Lower leg skin (tissue), 3 donors: ENCODE measurements at regions not wholly inside any gene's neighbourhood (a gene's known extent, or its start where the extent isn't known, plus 50 kb on each side); places are given as distances from the start of the nearest gene placed in this dataset.
"Not testable (repeated sequence)": the region's sequence is repeated elsewhere in the genome, so short reads cannot be mapped to it uniquely, and the experiment has no call there.

ENCODE experiments used
- DNase-seq, 2 donors: peaks; one replicate each; pipeline ENCODE4 v3.0.0-alpha.2; 2019; ENCODE audit warnings: low spot score in 2 of 2
- H3K4me3 ChIP-seq: fragments of 200-600 bp; sonication (generic); 2 replicates; pipeline ENCODE4 v1.5.1; 2017; ENCODE audit warnings: mild to moderate bottlenecking, low read depth; ENCODE audit not compliant: poor library complexity, severe bottlenecking
- WGBS, 2 donors: methylation state at CpG; one replicate each; pipeline ENCODE4 v1.1.5; 2018; 5-methylcytosine and 5-hydroxymethylcytosine counted together
- intact Hi-C: fragments of 100-400 bp; cut with DNase I; formaldehyde crosslinking; loops from one replicate; pipeline ENCODE4 v1.15.0; 2023; ENCODE audit warnings: low total_unique reads

DNA sequence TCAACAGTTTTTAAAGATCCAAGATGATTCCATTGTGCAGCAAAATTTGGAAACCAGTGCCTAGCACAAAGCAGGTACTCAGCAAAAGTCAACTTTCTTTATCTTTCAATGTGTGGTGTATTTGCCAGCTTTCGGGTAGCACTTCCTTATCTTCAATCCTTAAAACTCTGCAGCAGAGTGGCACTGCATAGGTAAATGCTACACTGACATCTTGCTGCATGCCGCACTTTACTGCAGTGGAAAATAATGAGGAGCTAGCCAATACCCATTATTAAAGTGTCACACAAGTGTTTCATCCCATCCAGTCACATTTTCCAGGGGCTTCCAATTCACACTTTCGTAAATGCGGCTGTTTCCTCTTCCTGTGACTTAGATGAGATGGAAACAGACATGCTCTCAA is 401.7 kb upstream of the SPATA31A3 start:
- intact Hi-C loops, DNase-seq, H3K4me3 ChIP-seq: not testable (repeated sequence)
- no CpG with 5 or more reads among the region's 4 CpGs for WGBS, 2 donors

GRCh38 chr9:67369664-67370063 is 377.3 kb upstream of the SPATA31A3 start:
- WGBS, 2 donors: no CpG with 5 or more reads among the region's 2 CpGs

GRCh38 chr9:67362325-67362724 is 370.0 kb upstream of the SPATA31A3 start:
- intact Hi-C loops, H3K4me3 ChIP-seq, DNase-seq: not testable (repeated sequence)
- no CpG with 5 or more reads among the region's 7 CpGs for WGBS, 2 donors

More at GRCh38 chr9:67369664-67370063, 377.3 kb upstream of the SPATA31A3 start:
- H3K4me3 ChIP-seq, DNase-seq, intact Hi-C loops: not testable (repeated sequence)

DNA sequence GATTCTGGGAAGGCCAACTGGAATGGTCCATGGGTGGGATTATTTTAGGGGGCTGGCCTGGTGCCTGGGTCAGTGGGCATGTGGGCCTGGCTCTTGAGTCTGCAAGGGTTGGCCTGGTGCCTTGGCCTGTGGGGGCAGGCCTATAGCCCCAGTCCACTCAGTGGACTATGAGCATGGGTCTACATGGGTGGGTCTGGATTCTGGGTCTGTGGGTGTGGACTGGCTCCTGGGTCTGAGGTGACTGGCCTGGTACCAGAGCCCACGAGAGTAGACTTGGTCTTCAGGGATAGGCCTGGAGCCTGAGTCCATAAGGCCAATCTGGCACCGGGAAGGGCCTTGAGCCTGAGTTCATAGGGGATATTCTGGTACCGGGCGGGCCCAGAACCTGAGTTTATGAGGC is 361.6 kb upstream of the SPATA31A3 start:
- H3K4me3 ChIP-seq, DNase-seq, intact Hi-C loops: not testable (repeated sequence)
- WGBS, 2 donors: no CpG with 5 or more reads among the region's 4 CpGs

- WGBS, 2 donors: no CpG with 5 or more reads among the region's 2 CpGs
- DNase-seq, intact Hi-C loops, H3K4me3 ChIP-seq: not testable (repeated sequence)
Observed at GRCh38 chr9:67349424-67349759, 357.0 kb upstream of the SPATA31A3 start.

GRCh38 chr9:67348562-67349423 is 356.4 kb upstream of the SPATA31A3 start:
- intact Hi-C loops, H3K4me3 ChIP-seq, DNase-seq: not testable (repeated sequence)
- no CpG with 5 or more reads among the region's 2 CpGs for WGBS, 2 donors

DNA sequence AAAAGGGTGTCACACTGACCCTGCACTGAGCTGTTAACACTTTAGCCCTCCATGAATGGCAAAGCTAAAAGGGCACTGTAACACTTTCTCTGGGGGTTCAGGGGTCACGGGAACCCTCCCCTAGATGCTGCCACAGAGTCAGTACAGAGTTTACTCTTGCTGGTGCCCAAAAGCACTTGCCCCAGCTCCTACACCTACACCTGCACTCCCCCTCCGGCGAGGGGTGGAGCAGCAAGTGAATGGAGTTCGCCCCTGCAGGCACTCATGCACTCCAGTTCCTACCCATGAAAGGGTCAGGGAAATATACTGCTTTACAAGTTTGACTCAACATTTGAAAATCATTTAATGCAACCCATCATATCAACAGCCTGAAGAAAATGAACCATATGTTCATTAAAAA is 355.7 kb upstream of the SPATA31A3 start:
- peak in 1 of 2 donors; percentile 6 for DNase-seq
- WGBS, 2 donors: no CpG with 5 or more reads among the region's 4 CpGs
- intact Hi-C loops, H3K4me3 ChIP-seq: not testable (repeated sequence)

DNA sequence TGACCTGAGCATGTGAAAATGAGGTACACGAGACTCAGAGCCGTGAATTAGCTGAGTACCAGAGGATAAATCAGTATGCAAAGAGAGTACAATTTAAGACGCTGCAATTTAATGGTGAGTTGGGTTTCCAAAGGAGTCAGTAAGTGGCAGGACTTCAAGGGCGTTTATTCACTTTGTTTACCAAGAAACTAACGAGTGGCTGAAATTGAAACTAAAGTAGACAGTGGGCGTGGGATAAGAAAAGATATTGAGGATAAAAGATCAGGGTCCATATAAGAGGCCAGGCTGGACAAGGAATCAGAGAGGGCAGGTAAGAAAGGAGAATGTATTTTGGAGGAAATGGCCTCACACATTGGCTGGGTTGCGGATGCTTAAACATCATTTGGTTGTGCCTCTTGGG is 346.9 kb upstream of the SPATA31A3 start:
- intact Hi-C loops, DNase-seq: not testable (repeated sequence)

DNA sequence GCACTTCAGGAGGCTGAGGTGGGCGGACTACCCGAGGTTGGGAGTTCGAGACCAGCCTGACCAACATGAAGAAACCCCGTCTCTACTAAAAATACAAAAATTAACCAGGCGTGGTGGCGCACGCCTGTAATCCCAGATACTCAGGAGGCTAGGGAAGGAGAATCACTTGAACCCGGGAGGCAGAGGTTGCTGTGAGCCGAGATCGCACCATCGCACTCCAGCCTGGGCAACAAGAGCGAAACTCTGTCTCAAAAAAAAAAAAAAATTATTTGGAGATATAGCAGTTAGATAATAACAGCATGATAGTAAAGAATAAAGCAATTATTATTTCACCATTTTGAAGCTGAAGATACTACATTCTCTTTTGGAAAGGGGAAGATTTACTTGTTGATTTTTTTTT is 345.9 kb upstream of the SPATA31A3 start:
- intact Hi-C loops, H3K4me3 ChIP-seq, DNase-seq: not testable (repeated sequence)
- 85% methylated on average over 5 of the region's 12 CpGs; no CpG with 5 or more reads in 1 of the 2 donors for WGBS, 2 donors

More for the DNA sequence above, 346.9 kb upstream of the SPATA31A3 start:
- no CpG with 5 or more reads among the region's 7 CpGs for WGBS, 2 donors
- H3K4me3 ChIP-seq: not testable (repeated sequence)

- WGBS, 2 donors: no CpG with 5 or more reads among the region's 9 CpGs
Observed at GRCh38 chr9:67334727-67335572, 342.6 kb upstream of the SPATA31A3 start.

DNA sequence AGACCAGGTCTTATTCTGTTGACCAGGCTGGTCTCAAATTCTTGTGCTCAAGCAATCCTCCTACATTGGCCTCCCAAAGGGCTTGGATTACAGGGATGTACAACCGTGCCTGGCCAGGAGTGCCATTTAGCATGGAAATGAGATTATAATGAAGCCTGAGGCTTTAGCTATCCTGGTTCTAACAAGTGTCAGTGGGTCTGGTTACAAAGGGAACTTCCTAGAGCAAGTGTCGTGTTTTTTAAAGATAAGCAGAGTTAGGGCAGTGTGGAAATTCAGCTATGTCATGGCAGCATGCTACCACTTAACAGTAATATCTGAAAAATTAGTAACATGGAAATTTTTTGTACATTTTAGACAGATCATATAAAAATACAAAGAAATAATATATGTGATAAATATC is 339.3 kb upstream of the SPATA31A3 start:
- H3K4me3 ChIP-seq, DNase-seq, intact Hi-C loops: not testable (repeated sequence)
- no CpG with 5 or more reads among the region's 2 CpGs for WGBS, 2 donors

More at GRCh38 chr9:67334727-67335572, 342.6 kb upstream of the SPATA31A3 start:
- DNase-seq, intact Hi-C loops, H3K4me3 ChIP-seq: not testable (repeated sequence)

- H3K4me3 ChIP-seq, DNase-seq, intact Hi-C loops: not testable (repeated sequence)
- WGBS, 2 donors: no CpG with 5 or more reads among the region's 2 CpGs
Observed at GRCh38 chr9:67313409-67313808, 321.1 kb upstream of the SPATA31A3 start.

GRCh38 chr9:67312504-67312903 is 320.2 kb upstream of the SPATA31A3 start:
- H3K4me3 ChIP-seq, intact Hi-C loops, DNase-seq: not testable (repeated sequence)
- no CpG with 5 or more reads among the region's 5 CpGs for WGBS, 2 donors

DNA sequence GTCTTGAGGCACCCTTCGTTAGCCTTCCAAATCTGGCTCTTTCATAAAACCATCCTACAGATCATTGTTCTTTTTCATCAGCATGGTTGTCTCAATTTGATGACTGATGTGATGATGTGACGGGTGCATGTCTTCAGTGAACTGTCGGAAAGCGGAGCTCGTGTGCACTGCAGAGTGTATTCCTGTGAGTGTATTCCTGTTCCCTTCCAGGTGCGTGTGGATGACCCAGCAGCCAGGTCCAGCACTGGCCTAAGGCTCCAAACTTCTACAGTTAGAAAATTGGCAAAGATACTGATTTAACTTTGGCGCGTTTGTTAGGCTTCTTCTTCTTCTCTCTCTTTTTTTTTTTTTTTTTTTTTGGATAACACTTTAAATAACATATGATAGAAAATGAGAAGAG is 314.8 kb upstream of the SPATA31A3 start:
- intact Hi-C loops, DNase-seq, H3K4me3 ChIP-seq: not testable (repeated sequence)
- no CpG with 5 or more reads among the region's 8 CpGs for WGBS, 2 donors

DNA sequence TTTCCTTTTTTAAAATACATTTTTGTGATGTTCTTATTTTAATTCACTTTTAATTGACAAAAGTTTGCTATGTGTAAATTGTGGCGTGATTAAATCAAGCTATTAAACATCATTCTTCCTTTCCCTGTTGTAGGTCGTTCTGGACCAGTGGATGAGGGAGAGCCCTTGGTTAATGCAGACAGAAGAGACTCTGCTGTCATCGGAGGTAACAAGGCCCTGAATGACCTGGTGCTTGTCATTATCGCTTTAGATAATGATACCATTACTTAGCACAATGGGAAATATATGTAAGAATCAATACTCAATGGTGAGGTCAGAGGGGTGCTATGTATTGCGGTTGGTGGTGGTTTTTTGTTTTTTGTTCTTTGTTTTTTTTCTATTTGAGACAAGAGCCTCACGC is 296.4 kb upstream of the SPATA31A3 start:
- H3K4me3 ChIP-seq, intact Hi-C loops, DNase-seq: not testable (repeated sequence)
- WGBS, 2 donors: no CpG with 5 or more reads among the region's 6 CpGs
